ENCODE measurements at regions not wholly inside any gene's neighbourhood (a gene's known extent, or its start where the extent isn't known, plus 50 kb on each side); places are given as distances from the start of the nearest gene placed in this dataset.
"Not testable (repeated sequence)": the region's sequence is repeated elsewhere in the genome, so short reads cannot be mapped to it uniquely, and the experiment has no call there.

- no TSS peak for BruUV-seq (replicated peaks)
- no peak for TF ChIP-seq EZH2 (IDR thresholded peaks at IDR 0.05; ENCODE audit: borderline replicate concordance, low read depth, low read length, poor library complexity, severe bottlenecking)
- TF ChIP-seq, protein P1, sequence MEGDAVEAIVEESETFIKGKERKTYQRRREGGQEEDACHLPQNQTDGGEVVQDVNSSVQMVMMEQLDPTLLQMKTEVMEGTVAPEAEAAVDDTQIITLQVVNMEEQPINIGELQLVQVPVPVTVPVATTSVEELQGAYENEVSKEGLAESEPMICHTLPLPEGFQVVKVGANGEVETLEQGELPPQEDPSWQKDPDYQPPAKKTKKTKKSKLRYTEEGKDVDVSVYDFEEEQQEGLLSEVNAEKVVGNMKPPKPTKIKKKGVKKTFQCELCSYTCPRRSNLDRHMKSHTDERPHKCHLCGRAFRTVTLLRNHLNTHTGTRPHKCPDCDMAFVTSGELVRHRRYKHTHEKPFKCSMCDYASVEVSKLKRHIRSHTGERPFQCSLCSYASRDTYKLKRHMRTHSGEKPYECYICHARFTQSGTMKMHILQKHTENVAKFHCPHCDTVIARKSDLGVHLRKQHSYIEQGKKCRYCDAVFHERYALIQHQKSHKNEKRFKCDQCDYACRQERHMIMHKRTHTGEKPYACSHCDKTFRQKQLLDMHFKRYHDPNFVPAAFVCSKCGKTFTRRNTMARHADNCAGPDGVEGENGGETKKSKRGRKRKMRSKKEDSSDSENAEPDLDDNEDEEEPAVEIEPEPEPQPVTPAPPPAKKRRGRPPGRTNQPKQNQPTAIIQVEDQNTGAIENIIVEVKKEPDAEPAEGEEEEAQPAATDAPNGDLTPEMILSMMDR (conservative IDR thresholded peaks at IDR 0.05; ENCODE audit: low read depth, low read length): no peak
- Histone ChIP-seq H3K9me3 (ENCODE audit: low read depth, low read length, poor library complexity, severe bottlenecking) (peaks cover 11% of the 10 kb centered on the region), H3K27ac (ENCODE audit: low read depth, low read length, poor library complexity, severe bottlenecking) (no peak overlapping the region), H3K36me3 (ENCODE audit: insufficient read depth, low read length, poor library complexity, severe bottlenecking) (no peaks in the 10 kb centered on the region), H3K4me3 (ENCODE audit: low read depth, low read length, poor library complexity, severe bottlenecking) (no peak overlapping the region), H3K27me3 (replicated peaks; ENCODE audit: insufficient read depth, low read depth, low read length, poor library complexity) (no peaks in the 10 kb centered on the region), H3K4me1 (ENCODE audit: insufficient read depth, low read length, poor library complexity, severe bottlenecking) (no peaks in the 10 kb centered on the region)
- POLR2A ChIA-PET (ENCODE audit: low non-redundant PET): no interaction called here
- no peak for DNase-seq (ENCODE audit: low spot score)
- intact Hi-C loops (cut with micrococcal nuclease; ENCODE audit: unreplicated experiment): no loop called here
- CTCF ChIA-PET: no interaction called here
These were observed 195.4 kb downstream of the SHOX start for GRCh38 chrX:825991-826390.

DNA sequence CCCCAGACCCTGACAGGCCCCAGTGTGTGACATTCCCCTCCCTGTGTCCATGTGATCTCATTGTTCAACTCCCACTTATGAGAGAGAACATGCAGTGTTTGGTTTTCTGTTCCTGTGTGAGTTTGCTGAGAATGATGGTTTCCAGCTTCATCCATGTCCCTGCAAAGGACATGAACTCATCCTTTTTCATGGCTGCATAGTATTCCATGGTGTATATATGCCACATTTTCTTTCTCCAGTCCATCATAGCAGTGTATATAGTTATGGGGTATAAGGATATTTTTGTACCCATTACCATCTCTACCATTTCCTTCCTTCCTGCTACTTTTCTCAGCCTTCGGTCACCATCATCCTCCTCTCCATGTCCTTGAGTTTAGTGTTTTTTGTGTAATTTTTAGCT, 192.5 kb downstream of the SHOX start:
- H3K9me3 ChIP-seq (ENCODE audit: low read depth, low read length, poor library complexity, severe bottlenecking); DNase-seq (ENCODE audit: low spot score); CTCF ChIA-PET; H3K4me3 ChIP-seq (ENCODE audit: low read depth, low read length, poor library complexity, severe bottlenecking); POLR2A ChIA-PET (ENCODE audit: low non-redundant PET); H3K27me3 ChIP-seq (replicated peaks; ENCODE audit: insufficient read depth, low read depth, low read length, poor library complexity); H3K27ac ChIP-seq (ENCODE audit: low read depth, low read length, poor library complexity, severe bottlenecking); H3K4me1 ChIP-seq (ENCODE audit: insufficient read depth, low read length, poor library complexity, severe bottlenecking); BruUV-seq (replicated peaks); intact Hi-C loops (cut with micrococcal nuclease; ENCODE audit: unreplicated experiment); H3K36me3 ChIP-seq (ENCODE audit: insufficient read depth, low read length, poor library complexity, severe bottlenecking): not testable (repeated sequence)

GRCh38 chrX:821327-822107, 190.9 kb downstream of the SHOX start:
- TF ChIP-seq, protein P1 (conservative IDR thresholded peaks at IDR 0.05; ENCODE audit: low read depth, low read length): no peak
- TF ChIP-seq EZH2 (IDR thresholded peaks at IDR 0.05; ENCODE audit: borderline replicate concordance, low read depth, low read length, poor library complexity, severe bottlenecking): no peak
- ChIA-PET CTCF (no interaction called here), POLR2A (ENCODE audit: low non-redundant PET) (no interaction called here)
- DNase-seq (ENCODE audit: low spot score): no peak
- Histone ChIP-seq H3K4me3 (ENCODE audit: low read depth, low read length, poor library complexity, severe bottlenecking) (no peak overlapping the region), H3K27me3 (replicated peaks; ENCODE audit: insufficient read depth, low read depth, low read length, poor library complexity) (no peaks in the 10 kb centered on the region), H3K36me3 (ENCODE audit: insufficient read depth, low read length, poor library complexity, severe bottlenecking) (no peaks in the 10 kb centered on the region), H3K4me1 (ENCODE audit: insufficient read depth, low read length, poor library complexity, severe bottlenecking) (no peaks in the 10 kb centered on the region), H3K9me3 (ENCODE audit: low read depth, low read length, poor library complexity, severe bottlenecking) (no peaks in the 10 kb centered on the region), H3K27ac (ENCODE audit: low read depth, low read length, poor library complexity, severe bottlenecking) (no peak overlapping the region)
- BruUV-seq (replicated peaks): no TSS peak
- intact Hi-C loops (cut with micrococcal nuclease; ENCODE audit: unreplicated experiment): no loop called here

DNA sequence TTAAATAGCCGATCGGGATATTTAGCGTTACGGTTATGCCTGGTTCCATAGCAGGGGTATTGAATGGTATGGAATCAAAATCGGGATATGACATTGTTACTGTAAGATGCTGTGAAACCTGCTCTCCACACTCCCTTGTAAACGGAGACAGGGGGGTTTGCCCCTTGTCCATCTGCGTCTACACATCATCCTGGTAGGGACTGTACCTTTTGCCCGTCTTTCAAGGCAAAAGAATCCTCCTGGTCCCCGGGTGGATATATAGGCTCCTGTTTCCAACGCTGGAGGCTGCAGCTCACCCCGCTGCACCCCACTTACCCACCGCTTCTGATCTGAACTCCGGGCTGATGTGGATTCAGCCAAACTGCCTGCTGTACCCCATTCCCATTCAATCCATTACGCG, 189.1 kb downstream of the SHOX start:
- Histone ChIP-seq H3K9me3 (ENCODE audit: low read depth, low read length, poor library complexity, severe bottlenecking) (no peaks in the 10 kb centered on the region), H3K27ac (ENCODE audit: low read depth, low read length, poor library complexity, severe bottlenecking) (no peak overlapping the region), H3K4me1 (ENCODE audit: insufficient read depth, low read length, poor library complexity, severe bottlenecking) (no peaks in the 10 kb centered on the region), H3K27me3 (replicated peaks; ENCODE audit: insufficient read depth, low read depth, low read length, poor library complexity) (no peaks in the 10 kb centered on the region), H3K4me3 (ENCODE audit: low read depth, low read length, poor library complexity, severe bottlenecking) (no peak overlapping the region), H3K36me3 (ENCODE audit: insufficient read depth, low read length, poor library complexity, severe bottlenecking) (no peaks in the 10 kb centered on the region)
- DNase-seq (ENCODE audit: low spot score): no peak
- ChIA-PET CTCF (no interaction called here), POLR2A (ENCODE audit: low non-redundant PET) (no interaction called here)
- intact Hi-C loops (cut with micrococcal nuclease; ENCODE audit: unreplicated experiment): no loop called here
- TF ChIP-seq, protein P1 (conservative IDR thresholded peaks at IDR 0.05; ENCODE audit: low read depth, low read length): no peak
- no peak for TF ChIP-seq EZH2 (IDR thresholded peaks at IDR 0.05; ENCODE audit: borderline replicate concordance, low read depth, low read length, poor library complexity, severe bottlenecking)
- BruUV-seq (replicated peaks): no TSS peak

All from A673 (cell line).